Keratinocyte (primary cell): ENCODE measurements at regions not wholly inside any gene's neighbourhood (a gene's known extent, or its start where the extent isn't known, plus 50 kb on each side); places are given as distances from the start of the nearest gene placed in this dataset.

Experiments
- DNase-seq: peaks from one replicate; pipeline ENCODE4 v3.0.0-alpha.2; 2011; ENCODE audit warnings: low read depth, missing footprints, low spot score
- FAIRE-seq: peaks from 2 replicates; lab custom pipeline; 2011; peaks lifted over from hg19 to GRCh38; lab: Jason Lieb, UNC
- H2AFZ ChIP-seq: 2 replicates; pipeline ENCODE4 v1.6.0; 2012; ENCODE audit warnings: low read length, control low read depth, inconsistent platforms; ENCODE audit not compliant: control insufficient read depth
- H3K27ac ChIP-seq: 2 replicates; pipeline ENCODE4 v1.5.1; 2011; ENCODE audit warnings: low read length; ENCODE audit not compliant: control insufficient read depth, insufficient read depth
- H3K27me3 ChIP-seq: 3 replicates; pipeline ENCODE4 v1.6.0; 2011; ENCODE audit warnings: low read length; ENCODE audit not compliant: control insufficient read depth, insufficient read depth; ENCODE audit errors: extremely low read depth
- H3K36me3 ChIP-seq, 2 experiments: 2 replicates in 1 of 2; 3 replicates in 1 of 2; pipeline ENCODE4 v1.5.1; 2011; ENCODE audit warnings: low read length in 2 of 2, mild to moderate bottlenecking in 1 of 2; ENCODE audit not compliant: control insufficient read depth in 2 of 2, insufficient read depth in 2 of 2; ENCODE audit errors: extremely low read depth in 1 of 2
- H3K4me1 ChIP-seq: 3 replicates; pipeline ENCODE4 v1.5.1; 2011; ENCODE audit warnings: low read length; ENCODE audit not compliant: control insufficient read depth, insufficient read depth; ENCODE audit errors: extremely low read depth
- H3K4me2 ChIP-seq: 3 replicates; pipeline ENCODE4 v1.6.0; 2011; ENCODE audit warnings: low read depth, low read length; ENCODE audit not compliant: control insufficient read depth, insufficient read depth; ENCODE audit errors: extremely low read depth
- H3K4me3 ChIP-seq, 3 experiments: fragments of 200-600 bp in 1 of 3; sonication (generic) in 1 of 3; 2 replicates in 2 of 3; 3 replicates in 1 of 3; pipeline ENCODE4 v1.5.1; 2011 to 2016; ENCODE audit warnings: low read length in 3 of 3, mild to moderate bottlenecking in 3 of 3, control low read depth in 2 of 3, inconsistent platforms in 1 of 3, low read depth in 1 of 3, mixed read lengths in 1 of 3, mixed run types in 1 of 3, moderate library complexity in 1 of 3; ENCODE audit not compliant: control insufficient read depth in 2 of 3, insufficient read depth in 2 of 3; ENCODE audit errors: extremely low read depth in 1 of 3
- H3K79me2 ChIP-seq: 2 replicates; pipeline ENCODE4 v1.6.0; 2012; ENCODE audit warnings: low read length; ENCODE audit not compliant: control insufficient read depth, insufficient read depth
- H3K9ac ChIP-seq: 3 replicates; pipeline ENCODE4 v1.6.0; 2011; ENCODE audit warnings: low read length; ENCODE audit not compliant: control insufficient read depth, insufficient read depth; ENCODE audit errors: extremely low read depth
- H3K9me1 ChIP-seq: 3 replicates; pipeline ENCODE4 v1.6.0; 2011; ENCODE audit warnings: low read length; ENCODE audit not compliant: control insufficient read depth, insufficient read depth; ENCODE audit errors: extremely low read depth
- H3K9me3 ChIP-seq: 2 replicates; pipeline ENCODE4 v1.5.1; 2012; ENCODE audit warnings: low read depth, low read length; ENCODE audit not compliant: control insufficient read depth
- H4K20me1 ChIP-seq: 3 replicates; pipeline ENCODE4 v1.6.0; 2011; ENCODE audit warnings: low read length; ENCODE audit not compliant: control insufficient read depth, insufficient read depth; ENCODE audit errors: extremely low read depth
- CTCF ChIP-seq, 3 experiments: IDR thresholded peaks in 1 of 3; conservative IDR thresholded peaks in 1 of 3; optimal IDR thresholded peaks in 1 of 3; 2 replicates in 2 of 3; 3 replicates in 1 of 3; pipeline versions ENCODE3 to v1.5.1; 2011; ENCODE audit warnings: low read length in 3 of 3, mild to moderate bottlenecking in 3 of 3, moderate library complexity in 2 of 3, control low read depth in 1 of 3, inconsistent platforms in 1 of 3; ENCODE audit not compliant: insufficient read depth in 2 of 3; ENCODE audit errors: extremely low read depth in 1 of 3
- EZH2 ChIP-seq: IDR thresholded peaks from one replicate; pipeline ENCODE4 v1.6.1; 2012; ENCODE audit warnings: inconsistent platforms, mild to moderate bottlenecking, low read length, moderate library complexity
- dilution Hi-C: fragments of 300-500 bp; cut with MboI; formaldehyde crosslinking; loops from one replicate; pipeline ENCODE4 v1.7.0; 2020; ENCODE audit warnings: low sequenced_read_pairs; ENCODE audit not compliant: extremely low pct_ligation_motif_present

GRCh38 chr9:75438716-75439115 lies 350.4 kb downstream of the OSTF1 start:
- no peak for FAIRE-seq

GRCh38 chr9:75440914-75441313 lies 352.6 kb downstream of the OSTF1 start:
- H3K9me1 ChIP-seq: no peaks in the 10 kb centered on the region
- no peak overlapping the region for H3K9ac ChIP-seq
- H3K4me1 ChIP-seq: no peaks in the 10 kb centered on the region
- H3K36me3 ChIP-seq: no peaks in the 10 kb centered on the region
- DNase-seq: no peak
- H3K4me2 ChIP-seq: no peak overlapping the region
- no peaks in the 10 kb centered on the region for H3K79me2 ChIP-seq
- FAIRE-seq: no peak
- no peaks in the 10 kb centered on the region for H4K20me1 ChIP-seq
- no peak overlapping the region for H3K27ac ChIP-seq
- H3K27me3 ChIP-seq: no peaks in the 10 kb centered on the region
- TF ChIP-seq EZH2 (no peak), CTCF (optimal IDR thresholded peaks at IDR 0.05 in 1 of 3, IDR thresholded peaks at IDR 0.05 in 1 of 3, conservative IDR thresholded peaks at IDR 0.05 in 1 of 3; ENCODE audit: extremely low read depth in 1 of 3, insufficient read depth in 2 of 3, low read length in 3 of 3) (no peak)
- H2AFZ ChIP-seq: no peak overlapping the region
- H3K4me3 ChIP-seq: no peak overlapping the region
- dilution Hi-C loops: no loop called here
- H3K9me3 ChIP-seq: no peaks in the 10 kb centered on the region

More at GRCh38 chr9:75438716-75439115, 350.4 kb downstream of the OSTF1 start:
- TF ChIP-seq CTCF (optimal IDR thresholded peaks at IDR 0.05 in 1 of 3, IDR thresholded peaks at IDR 0.05 in 1 of 3, conservative IDR thresholded peaks at IDR 0.05 in 1 of 3; ENCODE audit: extremely low read depth in 1 of 3, insufficient read depth in 2 of 3, low read length in 3 of 3) (no peak), EZH2 (no peak)
- Histone ChIP-seq H3K9me1 (no peaks in the 10 kb centered on the region), H3K4me2 (no peak overlapping the region), H3K4me1 (no peaks in the 10 kb centered on the region), H2AFZ (no peak overlapping the region), H3K36me3 (no peaks in the 10 kb centered on the region), H3K9ac (no peak overlapping the region), H4K20me1 (no peaks in the 10 kb centered on the region), H3K27ac (no peak overlapping the region), H3K9me3 (no peaks in the 10 kb centered on the region), H3K4me3 (no peak overlapping the region), H3K27me3 (no peaks in the 10 kb centered on the region), H3K79me2 (no peaks in the 10 kb centered on the region)
- no peak for DNase-seq
- dilution Hi-C loops: no loop called here
